GM23248 (cell line): ENCODE measurements at regions not wholly inside any gene's neighbourhood (a gene's known extent, or its start where the extent isn't known, plus 50 kb on each side); places are given as distances from the start of the nearest gene placed in this dataset.

Source experiments
- DNase-seq: peaks from one replicate; pipeline ENCODE4 v3.0.0-alpha.2; 2015
- H2AFZ ChIP-seq: fragments of 200-600 bp; sonication (generic); 2 replicates; pipeline ENCODE4 v1.6.1; 2016; ENCODE audit warnings: antibody characterized with exemption
- H3F3A ChIP-seq: fragments of 200-600 bp; sonication (generic); 2 replicates; pipeline ENCODE4 v1.6.1; 2016; ENCODE audit warnings: mild to moderate bottlenecking, antibody characterized with exemption, mixed run types; ENCODE audit not compliant: insufficient read depth
- H3K27ac ChIP-seq: fragments of 200-600 bp; sonication (generic); 2 replicates; pipeline ENCODE4 v1.5.1; 2016; ENCODE audit warnings: mild to moderate bottlenecking
- H3K27me3 ChIP-seq: fragments of 200-600 bp; sonication (generic); replicated peaks from 2 replicates; pipeline ENCODE4 v1.6.1; 2016; ENCODE audit warnings: mild to moderate bottlenecking; ENCODE audit not compliant: insufficient read depth
- H3K36me3 ChIP-seq: fragments of 200-600 bp; sonication (generic); 2 replicates; pipeline ENCODE4 v1.6.1; 2016; ENCODE audit warnings: low read depth, mild to moderate bottlenecking
- H3K4me1 ChIP-seq: fragments of 200-600 bp; sonication (generic); 2 replicates; pipeline ENCODE4 v1.6.1; 2016; ENCODE audit warnings: mild to moderate bottlenecking; ENCODE audit not compliant: insufficient read depth
- H3K4me2 ChIP-seq: fragments of 200-600 bp; sonication (generic); one replicate; pipeline ENCODE4 v1.6.1; 2016; ENCODE audit warnings: mild to moderate bottlenecking; ENCODE audit not compliant: unreplicated experiment
- H3K4me3 ChIP-seq: fragments of 200-600 bp; sonication (generic); 2 replicates; pipeline ENCODE4 v1.5.1; 2016; ENCODE audit warnings: mild to moderate bottlenecking
- H3K79me2 ChIP-seq: fragments of 200-600 bp; sonication (generic); 2 replicates; pipeline ENCODE4 v1.6.1; 2016; ENCODE audit warnings: mild to moderate bottlenecking; ENCODE audit not compliant: insufficient read depth
- H3K9ac ChIP-seq: fragments of 200-600 bp; sonication (generic); 2 replicates; pipeline ENCODE4 v1.6.1; 2016; ENCODE audit warnings: mild to moderate bottlenecking
- H3K9me2 ChIP-seq: fragments of 200-600 bp; sonication (generic); 2 replicates; pipeline ENCODE4 v1.6.1; 2016; ENCODE audit warnings: mixed run types, mild to moderate bottlenecking, moderate library complexity; ENCODE audit not compliant: insufficient read depth
- H3K9me3 ChIP-seq: fragments of 200-600 bp; sonication (generic); one replicate; pipeline ENCODE4 v1.6.1; 2017; ENCODE audit warnings: low read depth
- H4K20me1 ChIP-seq: fragments of 200-600 bp; sonication (generic); 2 replicates; pipeline ENCODE4 v1.6.0; 2016; ENCODE audit not compliant: insufficient read depth
- EZH2 ChIP-seq: fragments of 200-600 bp; sonication (generic); IDR thresholded peaks from 2 replicates; pipeline ENCODE4 v1.6.1; 2018; ENCODE audit warnings: antibody characterized with exemption, mild to moderate bottlenecking; ENCODE audit not compliant: insufficient read depth, poor library complexity, severe bottlenecking
- EZH2phosphoT487 ChIP-seq: fragments of 200-600 bp; sonication (generic); IDR thresholded peaks from 2 replicates; pipeline ENCODE4 v1.6.1; 2018; ENCODE audit warnings: antibody characterized with exemption, moderate library complexity, mild to moderate bottlenecking, low read depth; ENCODE audit not compliant: insufficient read depth
- WGBS, 2 experiments: methylation state at CpG; one replicate each; pipeline ENCODE4 v1.1.6; 2015 to 2017; ENCODE audit warnings: low lambda C conversion rate in 2 of 2, low coverage in 1 of 2; ENCODE audit errors: missing lambda C conversion rate in 2 of 2; 5-methylcytosine and 5-hydroxymethylcytosine counted together
- in situ Hi-C: fragments of 300-500 bp; cut with MboI; formaldehyde crosslinking; loops from 2 replicates; pipeline ENCODE4 v1.15.0; 2020

- no peak for DNase-seq
- TF ChIP-seq EZH2 (no peak), EZH2phosphoT487 (no peak)
- Histone ChIP-seq H4K20me1 (no peaks in the 10 kb centered on the region), H3K4me1 (no peaks in the 10 kb centered on the region), H3K79me2 (no peaks in the 10 kb centered on the region), H3K9me2 (no peaks in the 10 kb centered on the region), H3K9ac (no peak overlapping the region), H2AFZ (no peak overlapping the region), H3K27ac (no peak overlapping the region), H3K9me3 (no peaks in the 10 kb centered on the region), H3F3A (no peaks in the 10 kb centered on the region), H3K36me3 (no peaks in the 10 kb centered on the region), H3K4me2 (no peak overlapping the region), H3K27me3 (peaks cover 30% of the 10 kb centered on the region; the same call in 1 of the 2 replicates), H3K4me3 (no peak overlapping the region)
- WGBS, 2 experiments, result 7 to 8% methylated on average over 2 of the region's 2 CpGs
- in situ Hi-C loops, result no loop called here
Observed at GRCh38 chr1:83764209-83764608, 234.7 kb downstream of the TTLL7 start.

- 14% methylated on average over 6 of the region's 6 CpGs for WGBS, 2 experiments
- Histone ChIP-seq H3K9me2 (no peaks in the 10 kb centered on the region), H3K4me2 (no peak overlapping the region), H3K36me3 (no peaks in the 10 kb centered on the region), H3K9ac (no peak overlapping the region), H2AFZ (no peak overlapping the region), H3K9me3 (no peaks in the 10 kb centered on the region), H3F3A (no peaks in the 10 kb centered on the region), H4K20me1 (no peaks in the 10 kb centered on the region), H3K27me3 (peaks cover 30% of the 10 kb centered on the region; the same call in 1 of the 2 replicates), H3K4me3 (no peak overlapping the region), H3K27ac (no peak overlapping the region), H3K4me1 (no peaks in the 10 kb centered on the region), H3K79me2 (no peaks in the 10 kb centered on the region)
- in situ Hi-C loops, result no loop called here
- no peak for DNase-seq
- no peak for TF ChIP-seq EZH2
- TF ChIP-seq EZH2phosphoT487, result no peak
Observed at GRCh38 chr1:83763361-83764095, 235.4 kb downstream of the TTLL7 start.

DNA sequence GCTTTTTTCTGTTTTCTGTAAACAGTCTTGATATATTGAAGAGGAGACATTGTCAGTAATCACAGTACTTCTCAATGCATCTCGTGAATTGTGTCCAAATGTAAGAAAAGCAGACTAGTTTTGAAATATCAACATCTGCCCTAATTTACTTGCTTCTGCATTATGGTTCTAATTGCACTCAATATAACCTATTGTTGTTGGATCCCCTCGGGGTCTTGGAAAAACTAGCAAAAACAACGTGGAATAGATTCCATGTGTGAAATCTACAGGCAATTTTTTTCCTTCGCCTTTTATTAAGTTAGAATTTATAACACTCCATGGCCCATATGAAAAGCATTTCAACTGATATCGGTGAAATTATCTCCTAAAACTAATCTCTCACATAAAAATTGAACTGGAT, 236.5 kb downstream of the TTLL7 start:
- H3K4me3 ChIP-seq, result no peak overlapping the region
- H3K36me3 ChIP-seq, result no peaks in the 10 kb centered on the region
- no peak overlapping the region for H3K4me2 ChIP-seq
- TF ChIP-seq EZH2 (no peak), EZH2phosphoT487 (no peak)
- H3K4me1 ChIP-seq, result no peaks in the 10 kb centered on the region
- no peaks in the 10 kb centered on the region for H3K9me3 ChIP-seq
- in situ Hi-C loops, result no loop called here
- no peak overlapping the region for H2AFZ ChIP-seq
- no peaks in the 10 kb centered on the region for H4K20me1 ChIP-seq
- no peaks in the 10 kb centered on the region for H3K9me2 ChIP-seq
- no peaks in the 10 kb centered on the region for H3F3A ChIP-seq
- no peak overlapping the region for H3K9ac ChIP-seq
- WGBS, 2 experiments, result 23 to 32% methylated on average over 5 of the region's 5 CpGs
- no peak for DNase-seq
- peaks cover 30% of the 10 kb centered on the region; the same call in 1 of the 2 replicates for H3K27me3 ChIP-seq
- no peak overlapping the region for H3K27ac ChIP-seq
- no peaks in the 10 kb centered on the region for H3K79me2 ChIP-seq

DNA sequence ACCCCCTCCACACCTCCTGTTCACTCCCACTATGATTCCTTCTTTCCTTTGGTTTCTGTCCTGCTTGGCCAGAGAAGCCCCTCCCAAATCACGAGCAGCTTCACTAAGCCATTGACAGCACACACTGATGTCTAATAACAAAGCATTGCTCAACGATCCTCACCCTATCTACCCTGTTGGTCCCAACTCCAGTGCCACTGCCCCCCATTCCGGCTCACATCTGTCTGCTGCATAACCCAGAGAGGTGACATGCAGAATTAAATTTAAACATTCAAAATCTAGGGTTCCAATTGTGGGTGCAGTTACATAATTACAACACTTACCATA, 236.9 kb downstream of the TTLL7 start:
- Histone ChIP-seq H3K4me3 (no peak overlapping the region), H3K4me2 (no peak overlapping the region), H3K9me3 (no peaks in the 10 kb centered on the region), H3K9ac (no peak overlapping the region), H3K4me1 (no peaks in the 10 kb centered on the region), H3K36me3 (no peaks in the 10 kb centered on the region), H3K27me3 (peaks cover 30% of the 10 kb centered on the region; the same call in 1 of the 2 replicates), H3F3A (no peaks in the 10 kb centered on the region), H2AFZ (no peak overlapping the region), H4K20me1 (no peaks in the 10 kb centered on the region), H3K79me2 (no peaks in the 10 kb centered on the region), H3K27ac (no peak overlapping the region), H3K9me2 (no peaks in the 10 kb centered on the region)
- 0 to 3% methylated on average over 3 of the region's 3 CpGs for WGBS, 2 experiments
- TF ChIP-seq EZH2phosphoT487 (no peak), EZH2 (no peak)
- in situ Hi-C loops, result no loop called here
- no peak for DNase-seq
